GM12801 (cell line): ENCODE measurements at regions not wholly inside any gene's neighbourhood (a gene's known extent, or its start where the extent isn't known, plus 50 kb on each side); places are given as distances from the start of the nearest gene placed in this dataset.

ENCODE experiments used
- TF ChIP-seq, protein P1 (sequence below): IDR thresholded peaks from one replicate; pipeline ENCODE4 v1.5.1; 2011; ENCODE audit warnings: control low read depth; ENCODE audit not compliant: insufficient read length; ENCODE audit errors: extremely low read depth

DNA sequence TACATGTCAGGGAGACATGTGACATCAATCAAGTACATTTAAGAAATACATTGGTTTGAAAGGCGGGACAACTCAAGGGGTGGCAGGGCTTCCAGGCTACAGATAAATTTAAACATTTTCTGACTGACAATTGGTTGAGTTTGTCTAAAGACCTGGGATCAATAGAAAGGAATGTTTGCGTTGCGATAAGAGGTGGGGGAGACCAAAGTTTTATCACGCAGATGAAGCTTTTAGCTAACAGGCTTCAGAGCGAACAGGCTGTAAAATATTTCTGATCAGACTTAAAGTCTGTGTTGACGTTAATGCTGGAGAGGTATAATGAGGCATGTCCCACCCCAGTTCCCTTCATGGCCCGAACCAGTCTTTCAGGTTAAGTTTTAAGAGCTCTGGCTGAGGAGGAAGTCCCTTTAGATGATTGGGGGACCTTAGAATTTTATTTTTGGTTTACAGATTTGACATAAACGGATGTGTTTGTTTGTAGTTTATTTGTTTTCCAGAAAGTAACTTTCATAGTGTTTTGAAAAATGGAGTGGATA lies 346.7 kb upstream of the RASGEF1B start:
- TF ChIP-seq, protein P1, sequence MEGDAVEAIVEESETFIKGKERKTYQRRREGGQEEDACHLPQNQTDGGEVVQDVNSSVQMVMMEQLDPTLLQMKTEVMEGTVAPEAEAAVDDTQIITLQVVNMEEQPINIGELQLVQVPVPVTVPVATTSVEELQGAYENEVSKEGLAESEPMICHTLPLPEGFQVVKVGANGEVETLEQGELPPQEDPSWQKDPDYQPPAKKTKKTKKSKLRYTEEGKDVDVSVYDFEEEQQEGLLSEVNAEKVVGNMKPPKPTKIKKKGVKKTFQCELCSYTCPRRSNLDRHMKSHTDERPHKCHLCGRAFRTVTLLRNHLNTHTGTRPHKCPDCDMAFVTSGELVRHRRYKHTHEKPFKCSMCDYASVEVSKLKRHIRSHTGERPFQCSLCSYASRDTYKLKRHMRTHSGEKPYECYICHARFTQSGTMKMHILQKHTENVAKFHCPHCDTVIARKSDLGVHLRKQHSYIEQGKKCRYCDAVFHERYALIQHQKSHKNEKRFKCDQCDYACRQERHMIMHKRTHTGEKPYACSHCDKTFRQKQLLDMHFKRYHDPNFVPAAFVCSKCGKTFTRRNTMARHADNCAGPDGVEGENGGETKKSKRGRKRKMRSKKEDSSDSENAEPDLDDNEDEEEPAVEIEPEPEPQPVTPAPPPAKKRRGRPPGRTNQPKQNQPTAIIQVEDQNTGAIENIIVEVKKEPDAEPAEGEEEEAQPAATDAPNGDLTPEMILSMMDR = no peak

DNA sequence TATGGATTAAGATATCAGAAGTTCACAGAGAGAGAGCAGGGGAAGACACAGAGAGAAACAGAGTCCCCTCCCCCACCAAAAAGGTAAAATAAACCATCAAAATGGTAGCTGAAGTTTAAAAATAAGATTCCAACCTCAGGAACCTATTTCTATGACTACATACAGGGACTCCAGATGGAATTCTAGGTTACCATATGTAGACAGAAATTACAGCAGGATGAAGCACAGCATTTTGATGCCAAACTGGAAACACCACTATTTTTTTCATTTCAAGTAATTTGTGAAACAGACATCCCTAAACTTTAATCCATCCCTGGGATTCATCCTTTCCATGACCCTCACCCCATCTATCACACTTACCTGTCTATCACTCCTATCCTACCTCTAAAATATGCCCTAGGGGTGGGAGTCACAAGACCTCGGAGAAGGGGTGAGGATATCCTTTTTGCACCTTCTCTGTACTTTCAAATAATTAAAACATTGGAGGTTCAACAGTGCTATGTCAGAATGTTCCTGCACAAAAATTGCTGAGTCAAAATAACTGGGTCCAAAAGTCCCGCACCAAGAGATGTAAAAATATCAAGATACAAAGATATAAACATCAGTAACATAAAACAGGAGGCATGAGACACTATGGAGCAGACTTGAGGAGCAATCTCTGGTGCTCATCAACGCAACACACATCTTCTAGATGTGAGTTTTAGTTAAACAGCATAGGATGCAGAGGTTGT lies 344.5 kb upstream of the RASGEF1B start:
- TF ChIP-seq, protein P1 = no peak

DNA sequence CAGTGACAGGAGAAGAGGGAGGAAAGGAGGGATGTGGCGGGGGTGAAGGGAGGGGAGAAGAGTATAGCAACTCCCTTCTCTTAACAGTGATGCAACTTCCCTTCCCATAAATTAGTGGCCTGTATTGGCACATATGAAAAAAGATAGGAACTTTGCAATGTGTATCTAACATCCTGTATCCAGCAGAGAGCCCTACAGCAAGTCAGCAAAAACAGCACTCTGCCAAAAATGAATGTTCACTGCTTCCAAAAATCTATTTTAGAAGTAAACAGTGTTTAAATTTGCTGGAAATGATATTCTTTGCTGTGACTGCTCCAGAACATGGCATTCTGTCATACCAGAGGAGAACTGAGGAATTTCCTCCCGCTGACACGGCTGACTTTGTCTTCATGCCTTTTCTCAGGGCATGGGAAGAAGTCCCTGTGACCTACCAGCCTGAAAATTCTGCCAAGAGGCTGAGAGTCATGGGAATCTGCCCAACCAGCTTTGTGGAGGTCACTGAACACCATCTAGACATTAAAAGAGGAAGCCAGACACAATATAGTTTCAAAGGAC lies 343.4 kb upstream of the RASGEF1B start:
- TF ChIP-seq, protein P1 = no peak

DNA sequence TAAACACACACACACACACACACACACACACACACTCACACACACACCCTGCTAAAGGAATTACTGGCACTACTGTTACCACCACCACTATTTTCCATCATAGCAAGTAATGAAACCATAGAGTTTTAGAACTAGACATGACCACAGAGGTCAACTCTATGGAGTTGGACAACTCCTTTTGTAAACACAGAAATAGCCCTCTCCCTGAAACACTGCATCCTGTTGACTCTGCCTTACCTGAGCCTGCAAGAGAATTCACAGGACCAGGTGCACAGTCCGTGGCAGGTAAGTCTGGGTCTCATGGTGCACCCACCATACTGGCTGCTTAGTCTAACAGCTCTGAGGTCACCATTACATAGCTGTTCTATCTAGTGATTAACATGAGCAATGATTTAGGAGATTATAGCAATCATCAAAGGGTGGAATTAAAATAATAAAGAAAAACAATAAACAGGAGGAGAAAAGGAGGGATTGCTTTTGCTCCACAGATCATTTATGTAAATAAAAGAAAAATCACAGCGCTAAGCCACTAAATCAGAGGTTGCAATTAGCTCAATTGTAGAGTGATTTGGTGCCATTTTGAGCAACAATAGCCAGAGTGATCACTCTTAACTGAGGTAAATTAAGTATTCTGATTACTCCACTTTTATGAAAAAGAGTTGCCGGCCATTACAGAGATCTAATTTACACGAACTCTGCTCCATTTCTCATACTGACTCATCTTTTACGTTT lies 340.0 kb upstream of the RASGEF1B start:
- TF ChIP-seq, protein P1 = no peak

DNA sequence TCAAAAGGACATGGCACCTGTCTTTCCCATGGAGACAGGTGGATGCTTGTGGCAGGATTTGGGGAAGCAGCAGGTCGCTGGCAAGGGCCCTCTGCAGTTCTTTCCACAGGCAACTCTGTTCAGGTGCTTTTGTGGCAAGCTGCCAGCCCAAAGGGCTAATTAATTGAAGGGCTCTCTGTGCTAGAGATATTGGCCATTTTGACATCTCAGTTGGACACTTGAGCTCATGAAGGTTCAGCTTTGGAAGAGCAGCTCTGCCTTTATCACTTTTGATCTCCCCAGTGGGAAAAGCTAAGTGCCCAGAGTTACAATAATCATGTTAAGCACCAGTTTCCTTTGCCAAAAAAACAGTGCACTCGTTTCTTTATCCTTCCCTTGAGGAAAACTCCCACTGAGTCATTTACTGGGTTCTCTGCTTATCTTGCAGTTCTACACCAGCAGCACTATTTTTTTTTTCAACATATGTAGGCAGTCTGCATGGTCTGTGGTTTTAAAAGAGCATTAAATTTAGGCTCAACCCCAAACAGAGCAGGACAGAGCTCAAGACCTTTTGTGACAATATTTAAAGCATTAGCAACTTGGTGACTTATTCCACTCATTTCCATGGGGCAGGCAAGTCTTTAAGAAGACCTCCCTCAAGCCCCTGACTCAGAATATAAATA lies 336.4 kb upstream of the RASGEF1B start:
- TF ChIP-seq, protein P1 = no peak

DNA sequence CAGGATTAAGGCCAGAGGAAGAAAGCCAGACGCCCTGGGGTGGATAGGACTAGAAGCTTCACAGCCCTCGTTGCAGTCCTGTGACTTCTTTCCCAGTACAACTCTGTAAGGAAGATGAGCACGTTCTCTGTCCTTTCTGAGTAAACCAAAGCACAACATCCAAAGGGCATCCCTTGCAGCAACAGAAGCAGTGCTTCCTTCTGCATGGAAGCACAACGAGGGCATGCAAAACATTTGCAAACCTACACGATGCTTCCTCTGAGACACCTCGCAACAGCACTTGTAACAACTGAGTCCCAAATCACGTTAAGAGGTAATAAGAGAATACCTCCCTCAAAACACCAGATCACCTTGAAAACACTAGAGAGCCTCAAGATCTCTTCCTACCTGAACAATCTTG lies 335.7 kb upstream of the RASGEF1B start:
- TF ChIP-seq, protein P1 = no peak

DNA sequence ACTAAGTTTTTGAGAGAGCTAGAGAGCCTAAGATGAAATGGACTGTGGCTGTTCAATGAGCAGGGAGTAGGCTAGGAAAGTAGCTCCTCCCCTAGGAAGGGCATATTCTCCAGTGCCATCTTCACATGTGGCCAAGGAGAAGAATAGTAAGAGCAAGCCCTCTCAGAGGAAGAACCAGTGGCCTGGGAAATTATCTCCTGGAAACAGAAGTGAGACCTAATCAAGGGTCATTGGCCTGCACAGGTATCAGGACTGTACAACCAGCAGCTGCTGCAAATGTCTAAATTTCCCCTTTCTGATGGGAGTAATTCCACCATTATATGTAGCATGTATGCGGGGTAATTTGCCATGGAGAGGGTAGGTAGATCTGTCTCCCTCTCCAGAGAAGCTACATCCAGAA lies 334.8 kb upstream of the RASGEF1B start:
- TF ChIP-seq, protein P1 = no peak
